Upper lobe of right lung (tissue), 1 donor: ENCODE measurements at regions not wholly inside any gene's neighbourhood (a gene's known extent, or its start where the extent isn't known, plus 50 kb on each side); places are given as distances from the start of the nearest gene placed in this dataset.
"Not testable (repeated sequence)": the region's sequence is repeated elsewhere in the genome, so short reads cannot be mapped to it uniquely, and the experiment has no call there.

ENCODE experiments used
- ATAC-seq: fragments of 200-7000 bp; cut with Tn5 transposase; one replicate; pipeline ENCODE4 v1.9.1; 2020; ENCODE audit warnings: mild to moderate bottlenecking, moderate library complexity
- DNase-seq: peaks from one replicate; pipeline ENCODE4 v3.0.0-alpha.2; 2020
- H3K27ac ChIP-seq: fragments of 200-600 bp; one replicate; pipeline ENCODE4 v1.8.0; 2022
- H3K27me3 ChIP-seq: fragments of 200-600 bp; one replicate; pipeline ENCODE4 v1.8.0; 2022; ENCODE audit warnings: mild to moderate bottlenecking
- H3K36me3 ChIP-seq: fragments of 200-600 bp; one replicate; pipeline ENCODE4 v1.8.0; 2022
- H3K4me1 ChIP-seq: fragments of 200-600 bp; one replicate; pipeline ENCODE4 v1.8.0; 2022
- H3K4me3 ChIP-seq: fragments of 200-600 bp; one replicate; pipeline ENCODE4 v1.8.0; 2022; ENCODE audit warnings: mild to moderate bottlenecking
- H3K9me3 ChIP-seq: fragments of 200-600 bp; one replicate; pipeline ENCODE4 v1.8.0; 2022
- intact Hi-C: fragments of 100-400 bp; cut with DNase I; formaldehyde crosslinking; loops from one replicate; pipeline ENCODE4 v1.11.0; 2022
- TF ChIP-seq, protein P1 (sequence below): fragments of 200-600 bp; IDR thresholded peaks from one replicate; pipeline ENCODE4 v1.8.0; 2022; ENCODE audit warnings: antibody characterized with exemption
- donor health status: DM: no; HTN: yes; CAD: no; lungs with severe emphysema.

DNA sequence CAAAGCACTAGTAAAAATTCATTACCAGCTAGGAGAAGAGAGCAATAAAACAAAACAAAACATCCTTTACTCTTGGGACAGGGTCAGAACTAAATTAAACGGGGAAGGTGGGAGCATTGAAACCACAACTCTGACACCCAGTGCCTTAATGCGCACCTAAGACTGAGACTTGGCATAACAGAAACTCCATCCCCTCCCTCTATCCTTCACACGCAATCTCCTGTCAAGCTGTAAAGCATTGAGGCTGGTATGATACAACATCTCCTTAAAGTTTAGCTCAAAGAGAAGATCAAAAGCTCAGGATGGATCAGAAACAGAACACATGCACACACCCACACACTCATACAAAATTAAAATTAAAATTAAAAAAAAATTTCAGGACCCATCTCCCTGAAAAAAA lies 951.3 kb downstream of the STIM2 start:
- no peak overlapping the region for H3K27ac ChIP-seq
- intact Hi-C loops, result no loop called here
- no peaks in the 10 kb centered on the region for H3K9me3 ChIP-seq
- no peaks in the 10 kb centered on the region for H3K27me3 ChIP-seq
- H3K4me1 ChIP-seq, result no peaks in the 10 kb centered on the region
- no peaks in the 10 kb centered on the region for H3K36me3 ChIP-seq
- ATAC-seq (no peak), DNase-seq (no peak)
- TF ChIP-seq, protein P1, sequence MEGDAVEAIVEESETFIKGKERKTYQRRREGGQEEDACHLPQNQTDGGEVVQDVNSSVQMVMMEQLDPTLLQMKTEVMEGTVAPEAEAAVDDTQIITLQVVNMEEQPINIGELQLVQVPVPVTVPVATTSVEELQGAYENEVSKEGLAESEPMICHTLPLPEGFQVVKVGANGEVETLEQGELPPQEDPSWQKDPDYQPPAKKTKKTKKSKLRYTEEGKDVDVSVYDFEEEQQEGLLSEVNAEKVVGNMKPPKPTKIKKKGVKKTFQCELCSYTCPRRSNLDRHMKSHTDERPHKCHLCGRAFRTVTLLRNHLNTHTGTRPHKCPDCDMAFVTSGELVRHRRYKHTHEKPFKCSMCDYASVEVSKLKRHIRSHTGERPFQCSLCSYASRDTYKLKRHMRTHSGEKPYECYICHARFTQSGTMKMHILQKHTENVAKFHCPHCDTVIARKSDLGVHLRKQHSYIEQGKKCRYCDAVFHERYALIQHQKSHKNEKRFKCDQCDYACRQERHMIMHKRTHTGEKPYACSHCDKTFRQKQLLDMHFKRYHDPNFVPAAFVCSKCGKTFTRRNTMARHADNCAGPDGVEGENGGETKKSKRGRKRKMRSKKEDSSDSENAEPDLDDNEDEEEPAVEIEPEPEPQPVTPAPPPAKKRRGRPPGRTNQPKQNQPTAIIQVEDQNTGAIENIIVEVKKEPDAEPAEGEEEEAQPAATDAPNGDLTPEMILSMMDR, result no peak
- H3K4me3 ChIP-seq, result no peak overlapping the region

DNA sequence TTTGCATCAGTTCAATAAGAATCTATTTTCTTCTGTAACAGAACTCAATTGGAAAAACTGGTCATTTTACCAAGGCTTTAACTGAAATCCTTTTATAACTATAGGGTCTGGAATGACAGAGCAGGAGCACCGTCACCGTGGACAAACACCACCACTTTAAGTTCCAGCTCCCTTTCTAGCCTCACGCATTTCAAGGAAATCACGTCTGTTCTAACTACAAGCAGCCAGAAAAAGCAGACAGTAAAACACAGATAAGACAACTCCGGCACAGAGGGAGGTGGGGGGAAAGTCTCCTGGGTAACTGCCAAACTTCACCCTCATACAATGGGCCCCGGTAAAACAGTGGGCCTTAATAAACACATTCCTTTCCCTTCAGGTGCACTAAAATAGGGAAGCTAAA lies 952.6 kb downstream of the STIM2 start:
- intact Hi-C loops, H3K27me3 ChIP-seq, H3K27ac ChIP-seq, H3K4me3 ChIP-seq, H3K9me3 ChIP-seq, DNase-seq, H3K4me1 ChIP-seq, ATAC-seq, H3K36me3 ChIP-seq: not testable (repeated sequence)

DNA sequence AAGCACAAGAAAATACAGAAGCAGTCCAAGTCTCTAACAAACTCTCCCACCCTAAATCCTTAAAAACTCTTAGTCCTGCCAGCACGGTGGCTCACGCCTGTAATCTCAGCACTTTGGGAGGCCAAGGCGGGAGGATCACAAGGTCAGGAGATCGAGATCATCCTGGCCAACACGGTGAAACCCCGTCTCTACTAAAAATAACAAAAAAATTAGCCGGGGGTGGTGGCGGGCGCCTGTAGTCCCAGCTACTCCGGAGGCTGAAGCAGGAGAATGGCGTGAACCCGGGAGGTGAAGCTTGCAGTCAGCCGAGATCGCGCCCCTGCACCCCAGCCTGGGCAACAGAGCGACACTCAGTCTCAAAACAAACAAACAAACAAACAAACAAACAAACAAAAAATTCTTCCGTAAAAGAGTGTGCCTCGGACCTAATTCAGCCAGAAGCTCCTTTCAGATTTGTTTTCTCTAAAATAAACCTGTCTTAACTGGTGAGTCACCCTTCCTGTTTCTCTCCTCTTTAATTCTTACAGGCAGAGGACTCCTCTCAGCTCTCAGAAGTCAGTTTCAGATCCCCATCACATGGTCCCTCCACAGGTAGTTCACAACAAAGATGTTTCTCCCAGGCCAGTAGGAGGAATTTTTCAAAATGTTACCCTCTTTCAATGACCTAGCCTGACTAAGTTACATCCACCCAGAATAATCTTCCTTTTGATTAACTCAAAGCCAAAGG lies 953.2 kb downstream of the STIM2 start:
- DNase-seq, H3K36me3 ChIP-seq, H3K27ac ChIP-seq, H3K9me3 ChIP-seq, ATAC-seq, H3K4me1 ChIP-seq, H3K4me3 ChIP-seq, H3K27me3 ChIP-seq, intact Hi-C loops: not testable (repeated sequence)

DNA sequence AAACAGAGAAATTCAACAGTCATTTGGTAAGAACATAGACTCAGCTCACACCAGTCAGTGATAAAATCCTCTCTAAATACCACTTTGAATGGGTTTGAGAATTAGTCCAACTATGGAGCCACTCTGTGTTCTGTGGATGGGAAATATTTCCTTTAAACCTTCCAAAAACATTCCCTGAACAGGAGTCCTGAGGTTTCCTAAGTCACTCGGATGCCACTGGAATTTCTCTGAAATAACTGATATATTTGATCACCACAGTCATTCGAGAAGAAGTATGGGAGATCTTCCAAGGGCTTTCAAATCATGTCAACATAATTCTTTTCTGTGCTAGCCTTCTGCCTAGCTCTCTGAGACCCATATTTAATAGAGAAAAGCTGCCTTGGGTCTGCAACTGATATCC lies 958.6 kb downstream of the STIM2 start:
- Histone ChIP-seq H3K36me3 (no peaks in the 10 kb centered on the region), H3K9me3 (peaks cover 3% of the 10 kb centered on the region), H3K27ac (no peak overlapping the region), H3K27me3 (no peaks in the 10 kb centered on the region), H3K4me1 (no peaks in the 10 kb centered on the region), H3K4me3 (no peak overlapping the region)
- DNase-seq (no peak), ATAC-seq (no peak)
- TF ChIP-seq, protein P1, result no peak
- intact Hi-C loops, result no loop called here

DNA sequence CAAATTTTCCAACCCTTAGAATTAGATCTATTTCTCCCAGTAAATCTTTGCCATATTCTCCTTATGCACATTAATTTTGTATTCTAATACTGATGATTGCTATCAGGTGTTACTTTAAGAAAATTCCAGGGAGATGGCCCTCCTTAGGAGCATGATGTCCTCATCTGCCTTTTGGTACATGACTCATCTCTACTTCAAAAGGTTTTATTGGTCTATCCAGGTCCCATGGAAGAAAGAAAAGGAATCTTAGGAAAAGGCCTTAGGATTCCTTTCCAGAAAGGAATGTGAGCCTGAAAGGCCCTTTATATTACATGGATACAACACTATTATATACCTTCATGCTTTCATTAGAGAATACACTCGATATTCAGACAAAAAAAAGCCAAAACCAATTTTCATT lies 968.2 kb downstream of the STIM2 start:
- no peak overlapping the region for H3K27ac ChIP-seq
- ATAC-seq (no peak), DNase-seq (no peak)
- H3K27me3 ChIP-seq, result no peaks in the 10 kb centered on the region
- no peak overlapping the region for H3K4me3 ChIP-seq
- no peaks in the 10 kb centered on the region for H3K36me3 ChIP-seq
- H3K9me3 ChIP-seq, result no peaks in the 10 kb centered on the region
- TF ChIP-seq, protein P1, result no peak
- intact Hi-C loops, result no loop called here
- no peaks in the 10 kb centered on the region for H3K4me1 ChIP-seq

DNA sequence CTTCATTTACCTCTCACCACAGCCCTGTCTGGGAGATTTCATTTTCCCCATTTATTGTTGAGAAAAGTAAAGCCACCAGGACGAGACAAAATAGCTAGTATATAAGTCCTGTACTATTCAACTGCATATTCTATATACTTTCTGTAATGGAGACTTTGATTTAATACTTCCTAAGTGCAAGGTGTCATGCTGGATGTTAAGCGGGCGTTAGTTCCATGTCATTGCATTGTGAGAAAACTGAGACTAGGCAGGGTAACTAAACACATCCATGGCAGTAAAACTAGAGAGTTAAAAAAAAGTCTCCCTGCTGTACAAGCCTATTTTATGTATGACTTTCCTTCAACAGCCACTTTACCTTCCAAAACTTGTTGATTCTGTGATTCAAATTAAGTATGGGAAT lies 969.6 kb downstream of the STIM2 start:
- no peak for ATAC-seq

More for the DNA sequence above, 969.6 kb downstream of the STIM2 start:
- Histone ChIP-seq H3K36me3 (no peaks in the 10 kb centered on the region), H3K4me1 (no peaks in the 10 kb centered on the region), H3K27ac (no peak overlapping the region), H3K9me3 (no peaks in the 10 kb centered on the region), H3K27me3 (no peaks in the 10 kb centered on the region), H3K4me3 (no peak overlapping the region)
- TF ChIP-seq, protein P1, result no peak
- DNase-seq, result no peak
- intact Hi-C loops, result no loop called here
